ENCODE measurements at regions not wholly inside any gene's neighbourhood (a gene's known extent, or its start where the extent isn't known, plus 50 kb on each side); places are given as distances from the start of the nearest gene placed in this dataset.
"Not testable (repeated sequence)": the region's sequence is repeated elsewhere in the genome, so short reads cannot be mapped to it uniquely, and the experiment has no call there.

DNA sequence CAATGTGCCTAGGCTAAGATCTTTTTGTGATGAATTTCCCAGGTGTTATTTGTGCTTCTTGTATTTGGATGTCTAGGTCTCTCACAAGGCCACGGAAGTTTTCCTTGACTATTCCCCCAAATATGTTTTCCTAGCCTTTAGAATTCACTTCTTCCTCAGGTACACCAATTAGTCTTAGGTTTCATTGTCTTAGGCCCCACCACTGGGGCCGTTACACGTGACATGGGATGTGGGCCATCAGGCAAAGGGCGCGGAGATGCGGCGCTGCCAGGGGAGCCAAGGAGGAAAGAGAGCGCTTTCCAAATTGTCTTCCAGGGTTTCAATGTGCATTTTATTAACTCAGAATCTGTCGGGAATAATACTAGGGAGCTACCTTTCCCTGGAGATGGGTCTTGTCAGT lies 1653.3 kb downstream of the SPATA31A7 start:
- TF ChIP-seq MAFK (IDR thresholded peaks at IDR 0.05; ENCODE audit: low read depth, low read length); RAD21 (IDR thresholded peaks at IDR 0.05; ENCODE audit: low read length); CEBPB (IDR thresholded peaks at IDR 0.05; ENCODE audit: low read depth, low read length); RCOR1 (IDR thresholded peaks at IDR 0.05; ENCODE audit: insufficient replicate concordance, low read length); MAZ (IDR thresholded peaks at IDR 0.05; ENCODE audit: borderline replicate concordance, low read depth, low read length); RFX5 (IDR thresholded peaks at IDR 0.05; ENCODE audit: low read depth, low read length): not testable (repeated sequence)
- TF ChIP-seq, protein P1, sequence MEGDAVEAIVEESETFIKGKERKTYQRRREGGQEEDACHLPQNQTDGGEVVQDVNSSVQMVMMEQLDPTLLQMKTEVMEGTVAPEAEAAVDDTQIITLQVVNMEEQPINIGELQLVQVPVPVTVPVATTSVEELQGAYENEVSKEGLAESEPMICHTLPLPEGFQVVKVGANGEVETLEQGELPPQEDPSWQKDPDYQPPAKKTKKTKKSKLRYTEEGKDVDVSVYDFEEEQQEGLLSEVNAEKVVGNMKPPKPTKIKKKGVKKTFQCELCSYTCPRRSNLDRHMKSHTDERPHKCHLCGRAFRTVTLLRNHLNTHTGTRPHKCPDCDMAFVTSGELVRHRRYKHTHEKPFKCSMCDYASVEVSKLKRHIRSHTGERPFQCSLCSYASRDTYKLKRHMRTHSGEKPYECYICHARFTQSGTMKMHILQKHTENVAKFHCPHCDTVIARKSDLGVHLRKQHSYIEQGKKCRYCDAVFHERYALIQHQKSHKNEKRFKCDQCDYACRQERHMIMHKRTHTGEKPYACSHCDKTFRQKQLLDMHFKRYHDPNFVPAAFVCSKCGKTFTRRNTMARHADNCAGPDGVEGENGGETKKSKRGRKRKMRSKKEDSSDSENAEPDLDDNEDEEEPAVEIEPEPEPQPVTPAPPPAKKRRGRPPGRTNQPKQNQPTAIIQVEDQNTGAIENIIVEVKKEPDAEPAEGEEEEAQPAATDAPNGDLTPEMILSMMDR (conservative IDR thresholded peaks at IDR 0.05; ENCODE audit: low read depth, low read length), result not testable (repeated sequence)

Measured in IMR-90 (cell line).